ENCODE measurements at regions not wholly inside any gene's neighbourhood (a gene's known extent, or its start where the extent isn't known, plus 50 kb on each side); places are given as distances from the start of the nearest gene placed in this dataset.
"Not testable (repeated sequence)": the region's sequence is repeated elsewhere in the genome, so short reads cannot be mapped to it uniquely, and the experiment has no call there.

- no peak for DNase-seq
Measured at GRCh38 chr4:138344851-138345250, 102.7 kb upstream of the SLC7A11 start.

GRCh38 chr4:138344054-138344453, 101.9 kb upstream of the SLC7A11 start:
- DNase-seq, result no peak

- no peak for DNase-seq
Measured at GRCh38 chr4:138341739-138342415, 99.7 kb upstream of the SLC7A11 start.

- no peak for DNase-seq
Measured at GRCh38 chr4:138338840-138339239, 96.7 kb upstream of the SLC7A11 start.

GRCh38 chr4:138338222-138338621, 96.1 kb upstream of the SLC7A11 start:
- not testable (repeated sequence) for DNase-seq

- DNase-seq, result no peak
Measured at GRCh38 chr4:138334346-138335016, 92.3 kb upstream of the SLC7A11 start.

- DNase-seq, result not testable (repeated sequence)
Measured at GRCh38 chr4:138332415-138332814, 90.3 kb upstream of the SLC7A11 start.

GRCh38 chr4:138330531-138330930, 88.4 kb upstream of the SLC7A11 start:
- DNase-seq, result no peak

GRCh38 chr4:138329506-138330070, 87.4 kb upstream of the SLC7A11 start:
- no peak for DNase-seq

- DNase-seq, result no peak
Measured at GRCh38 chr4:138327338-138327737, 85.2 kb upstream of the SLC7A11 start.

GRCh38 chr4:138320831-138321230, 78.7 kb upstream of the SLC7A11 start:
- DNase-seq, result no peak

GRCh38 chr4:138320030-138320429, 77.9 kb upstream of the SLC7A11 start:
- no peak for DNase-seq

- no peak for DNase-seq
Measured at GRCh38 chr4:138317175-138317748, 75.1 kb upstream of the SLC7A11 start.

GRCh38 chr4:138312536-138312911, 70.4 kb upstream of the SLC7A11 start:
- no peak for DNase-seq

GRCh38 chr4:138311771-138312535, 69.8 kb upstream of the SLC7A11 start:
- no peak for DNase-seq

GRCh38 chr4:138310991-138311390, 68.8 kb upstream of the SLC7A11 start:
- DNase-seq, result no peak

- no peak for DNase-seq
Measured at GRCh38 chr4:138310498-138310897, 68.3 kb upstream of the SLC7A11 start.

GRCh38 chr4:138308356-138308755, 66.2 kb upstream of the SLC7A11 start:
- DNase-seq, result no peak

GRCh38 chr4:138307319-138307718, 65.2 kb upstream of the SLC7A11 start:
- no peak for DNase-seq

GRCh38 chr4:138305050-138305449, 62.9 kb upstream of the SLC7A11 start:
- DNase-seq, result no peak

- no peak for DNase-seq
Measured at GRCh38 chr4:138301536-138301935, 59.4 kb upstream of the SLC7A11 start.

- no peak for DNase-seq
Measured at GRCh38 chr4:138300616-138301015, 58.5 kb upstream of the SLC7A11 start.

GRCh38 chr4:138299881-138300280, 57.7 kb upstream of the SLC7A11 start:
- no peak for DNase-seq

All from activated T-cell treated with anti-CD3 and anti-CD28 coated beads for 4 hours (primary cell).